WTC11 (cell line): ENCODE measurements at regions not wholly inside any gene's neighbourhood (a gene's known extent, or its start where the extent isn't known, plus 50 kb on each side); places are given as distances from the start of the nearest gene placed in this dataset.

Experiments
- ATAC-seq: fragments of 200-7000 bp; cut with Tn5 transposase; 2 replicates; pipeline ENCODE4 v1.10.0; 2021; ENCODE audit warnings: mild to moderate bottlenecking, moderate library complexity
- CTCF ChIA-PET: fragments of 300-600 bp; sonication (Branson Sonifier 250); formaldehyde crosslinking; loops from one replicate; lab custom pipeline; 2021; ENCODE audit warnings: antibody characterized with exemption; lab: Charles Lee
- POLR2A ChIA-PET: fragments of 350-600 bp; sonication (Branson Sonifier 250); formaldehyde crosslinking; loops from one replicate; lab custom pipeline; 2021; ENCODE audit warnings: antibody characterized with exemption; lab: Charles Lee
- DNase-seq: peaks from one replicate; pipeline ENCODE4 v3.0.0; 2021; ENCODE audit warnings: low spot score
- H3K27ac Mint-ChIP-seq: 2 replicates; pipeline ENCODE4 v1.8.0; 2021; ENCODE audit warnings: mixed read lengths
- H3K27me3 Mint-ChIP-seq: 2 replicates; pipeline ENCODE4 v1.8.0; 2021; ENCODE audit warnings: low read depth, mild to moderate bottlenecking, moderate library complexity, mixed read lengths
- H3K36me3 Mint-ChIP-seq: 2 replicates; pipeline ENCODE4 v1.8.0; 2021; ENCODE audit warnings: mixed read lengths
- H3K4me1 Mint-ChIP-seq: 2 replicates; pipeline ENCODE4 v1.8.0; 2022; ENCODE audit warnings: mixed read lengths
- H3K4me3 Mint-ChIP-seq: 2 replicates; pipeline ENCODE4 v1.8.0; 2021; ENCODE audit warnings: mild to moderate bottlenecking, moderate library complexity, mixed read lengths
- H3K9me3 Mint-ChIP-seq: 2 replicates; pipeline ENCODE4 v1.8.0; 2021; ENCODE audit warnings: mixed read lengths
- AR ChIP-seq: fragments of 250-450 bp; sonication (Bioruptor Pico); IDR thresholded peaks from 2 replicates; pipeline ENCODE4 v1.9.0; 2021; ENCODE audit warnings: mild to moderate bottlenecking
- ATF1 ChIP-seq: sonication (generic); formaldehyde crosslinking; IDR thresholded peaks from 2 replicates; pipeline ENCODE4 v1.8.1; 2023; ENCODE audit warnings: mild to moderate bottlenecking, moderate library complexity, missing genetic modification reagents
- ATF2 ChIP-seq: sonication (generic); formaldehyde crosslinking; IDR thresholded peaks from 2 replicates; pipeline ENCODE4 v1.8.1; 2022; ENCODE audit warnings: low read depth, missing genetic modification reagents, borderline replicate concordance
- ATF3 ChIP-seq: sonication (generic); formaldehyde crosslinking; conservative IDR thresholded peaks from 2 replicates; pipeline ENCODE4 v1.8.1; 2022; ENCODE audit warnings: mild to moderate bottlenecking, missing genetic modification reagents
- CDX4 ChIP-seq: fragments of 250-450 bp; sonication (Bioruptor Pico); IDR thresholded peaks from 2 replicates; pipeline ENCODE4 v1.9.0; 2021; ENCODE audit warnings: moderate library complexity, mild to moderate bottlenecking, inconsistent platforms, borderline replicate concordance
- CTCF ChIP-seq: fragments of 200-600 bp; IDR thresholded peaks from 2 replicates; pipeline ENCODE4 v1.8.0; 2022; ENCODE audit warnings: antibody characterized with exemption
- ERG ChIP-seq: fragments of 250-450 bp; sonication (Bioruptor Pico); IDR thresholded peaks from 2 replicates; pipeline ENCODE4 v1.8.0; 2021; ENCODE audit warnings: mild to moderate bottlenecking
- GTF2I ChIP-seq: fragments of 250-450 bp; sonication (Bioruptor Pico); conservative IDR thresholded peaks from 2 replicates; pipeline ENCODE4 v1.4.0; 2021; ENCODE audit warnings: mild to moderate bottlenecking
- HMGA2 ChIP-seq: fragments of 250-450 bp; sonication (Bioruptor Pico); IDR thresholded peaks from 2 replicates; pipeline ENCODE4 v1.4.0; 2021; ENCODE audit warnings: mild to moderate bottlenecking, moderate library complexity
- JUN ChIP-seq: sonication (generic); formaldehyde crosslinking; IDR thresholded peaks from 2 replicates; pipeline ENCODE4 v1.8.0; 2023; ENCODE audit warnings: mild to moderate bottlenecking, missing genetic modification reagents
- MAX ChIP-seq: sonication (generic); formaldehyde crosslinking; IDR thresholded peaks from 2 replicates; pipeline ENCODE4 v1.8.0; 2022; ENCODE audit warnings: mild to moderate bottlenecking, missing genetic modification reagents
- MLX ChIP-seq: sonication (generic); formaldehyde crosslinking; IDR thresholded peaks from 2 replicates; pipeline ENCODE4 v1.8.1; 2023; ENCODE audit warnings: mild to moderate bottlenecking, missing genetic modification reagents, moderate library complexity
- MXD4 ChIP-seq: fragments of 250-450 bp; sonication (Bioruptor Pico); IDR thresholded peaks from 2 replicates; pipeline ENCODE4 v1.8.0; 2021; ENCODE audit warnings: mild to moderate bottlenecking, moderate library complexity, borderline replicate concordance
- NFATC4 ChIP-seq: fragments of 250-450 bp; sonication (Bioruptor Pico); IDR thresholded peaks from 2 replicates; pipeline ENCODE4 v1.9.0; 2021; ENCODE audit warnings: mild to moderate bottlenecking
- NFYB ChIP-seq: sonication (generic); formaldehyde crosslinking; conservative IDR thresholded peaks from 2 replicates; pipeline ENCODE4 v1.8.0; 2022; ENCODE audit warnings: low read depth, missing genetic modification reagents
- NR1H2 ChIP-seq: sonication (generic); formaldehyde crosslinking; IDR thresholded peaks from 2 replicates; pipeline ENCODE4 v1.9.0; 2021; ENCODE audit warnings: mild to moderate bottlenecking, moderate library complexity, missing genetic modification reagents
- NR2C2 ChIP-seq: sonication (generic); formaldehyde crosslinking; IDR thresholded peaks from 2 replicates; pipeline ENCODE4 v1.8.0; 2022; ENCODE audit warnings: mild to moderate bottlenecking, missing genetic modification reagents
- TEAD4 ChIP-seq: sonication (generic); formaldehyde crosslinking; IDR thresholded peaks from 2 replicates; pipeline ENCODE4 v1.8.0; 2022; ENCODE audit warnings: mild to moderate bottlenecking, missing genetic modification reagents
- TP53 ChIP-seq: sonication (generic); formaldehyde crosslinking; IDR thresholded peaks from 2 replicates; pipeline ENCODE4 v1.8.1; 2023; ENCODE audit warnings: mild to moderate bottlenecking, missing genetic modification reagents
- ZBTB21 ChIP-seq: sonication (generic); formaldehyde crosslinking; IDR thresholded peaks from 2 replicates; pipeline ENCODE4 v1.8.1; 2023; ENCODE audit warnings: mild to moderate bottlenecking, missing genetic modification reagents, borderline replicate concordance
- ZNF121 ChIP-seq: sonication (generic); formaldehyde crosslinking; IDR thresholded peaks from 2 replicates; pipeline ENCODE4 v1.8.0; 2023; ENCODE audit warnings: missing genetic modification reagents
- ZNF219 ChIP-seq: sonication (generic); formaldehyde crosslinking; IDR thresholded peaks from 2 replicates; pipeline ENCODE4 v1.8.0; 2023; ENCODE audit warnings: missing genetic modification reagents, mild to moderate bottlenecking, borderline replicate concordance
- ZNF232 ChIP-seq: sonication (generic); formaldehyde crosslinking; IDR thresholded peaks from 2 replicates; pipeline ENCODE4 v1.8.0; 2022; ENCODE audit warnings: mild to moderate bottlenecking, missing genetic modification reagents
- ZNF423 ChIP-seq: fragments of 250-450 bp; sonication (Bioruptor Pico); IDR thresholded peaks from 2 replicates; pipeline ENCODE4 v2.1.2; 2022; ENCODE audit warnings: mild to moderate bottlenecking, moderate library complexity
- ZNF671 ChIP-seq: fragments of 250-450 bp; sonication (Bioruptor Pico); IDR thresholded peaks from 2 replicates; pipeline ENCODE4 v1.8.0; 2021; ENCODE audit warnings: mild to moderate bottlenecking

- TF ChIP-seq NFATC4 (CRISPR knock-in tag) (no peak), ZBTB21 (no peak), NR2C2 (no peak), ZNF671 (no peak), ZNF423 (CRISPR knock-in tag) (no peak), MLX (no peak), GTF2I (no peak)
Measured at GRCh38 chr1:185473186-185473585, 156.1 kb upstream of the IVNS1ABP start (continued).

- no peak for DNase-seq
- no peak overlapping the region for H3K27ac Mint-ChIP-seq
- no peak for ATAC-seq
- H3K36me3 Mint-ChIP-seq, result no peaks in the 10 kb centered on the region
- H3K4me3 Mint-ChIP-seq, result no peak overlapping the region
- POLR2A ChIA-PET, result no interaction called here
- no peaks in the 10 kb centered on the region for H3K27me3 Mint-ChIP-seq
- H3K4me1 Mint-ChIP-seq, result peaks cover 6% of the 10 kb centered on the region; the same call in 1 of the 2 replicates
- TF ChIP-seq NFYB (CRISPR knock-in tag) (no peak), HMGA2 (CRISPR knock-in tag) (no peak), CTCF (no peak), ZNF219 (CRISPR knock-in tag) (no peak), AR (CRISPR knock-in tag) (no peak), ZNF232 (CRISPR knock-in tag) (no peak), CDX4 (no peak), TP53 (no peak), ERG (CRISPR knock-in tag) (no peak), NR2C2 (no peak), ATF1 (no peak), JUN (CRISPR knock-in tag) (no peak), ZBTB21 (no peak), TEAD4 (CRISPR knock-in tag) (no peak), ATF3 (CRISPR knock-in tag) (no peak), NR1H2 (CRISPR knock-in tag) (no peak), ZNF121 (CRISPR knock-in tag) (no peak), MAX (CRISPR knock-in tag) (no peak), MXD4 (CRISPR knock-in tag) (no peak), ATF2 (no peak)
- TF ChIP-seq, all 79 proteins: peak for 0
- CTCF ChIA-PET, result no interaction called here
- H3K9me3 Mint-ChIP-seq, result 0 out of 2 replicates have a peak, but pooled peaks cover 2% of the 10 kb centered on the region
Measured at GRCh38 chr1:185468626-185469025, 151.6 kb upstream of the IVNS1ABP start.
